ENCODE measurements at regions not wholly inside any gene's neighbourhood (a gene's known extent, or its start where the extent isn't known, plus 50 kb on each side); places are given as distances from the start of the nearest gene placed in this dataset.
"Not testable (repeated sequence)": the region's sequence is repeated elsewhere in the genome, so short reads cannot be mapped to it uniquely, and the experiment has no call there.

- no peak for DNase-seq
These were observed 225.0 kb upstream of the PUDP start for GRCh38 chrX:7372825-7373525.

- DNase-seq: no peak
These were observed 214.2 kb upstream of the PUDP start for GRCh38 chrX:7362111-7362510.

- no peak for DNase-seq
These were observed 204.0 kb upstream of the PUDP start for GRCh38 chrX:7351926-7352325.

- no peak for DNase-seq
These were observed 199.5 kb upstream of the PUDP start for GRCh38 chrX:7347465-7347864.

GRCh38 chrX:7346021-7346420 lies 198.1 kb upstream of the PUDP start:
- no peak for DNase-seq

GRCh38 chrX:7343181-7343580 lies 195.2 kb upstream of the PUDP start:
- no peak for DNase-seq

GRCh38 chrX:7335816-7336362 lies 187.9 kb upstream of the PUDP start:
- not testable (repeated sequence) for DNase-seq

GRCh38 chrX:7334253-7334935 lies 186.4 kb upstream of the PUDP start:
- DNase-seq: no peak

GRCh38 chrX:7330971-7331746 lies 183.2 kb upstream of the PUDP start:
- no peak for DNase-seq

GRCh38 chrX:7330556-7330955 lies 182.6 kb upstream of the PUDP start:
- no peak for DNase-seq

- DNase-seq: no peak
These were observed 170.7 kb upstream of the PUDP start for GRCh38 chrX:7318661-7319060.

- no peak for DNase-seq
These were observed 170.3 kb upstream of the PUDP start for GRCh38 chrX:7318241-7318640.

- no peak for DNase-seq
These were observed 168.9 kb upstream of the PUDP start for GRCh38 chrX:7316887-7317286.

GRCh38 chrX:7316280-7316679 lies 168.3 kb upstream of the PUDP start:
- DNase-seq: no peak

- DNase-seq: no peak
These were observed 166.5 kb upstream of the PUDP start for GRCh38 chrX:7314425-7314824.

GRCh38 chrX:7307720-7308119 lies 159.8 kb upstream of the PUDP start:
- no peak for DNase-seq

GRCh38 chrX:7294483-7294882 lies 146.5 kb upstream of the PUDP start:
- DNase-seq: no peak

- no peak for DNase-seq
These were observed 138.3 kb upstream of the PUDP start for GRCh38 chrX:7286168-7286837.

GRCh38 chrX:7285765-7286164 lies 137.8 kb upstream of the PUDP start:
- DNase-seq: no peak

- no peak for DNase-seq
These were observed 135.8 kb upstream of the PUDP start for GRCh38 chrX:7283741-7284140.

- DNase-seq: no peak
These were observed 132.6 kb upstream of the PUDP start for GRCh38 chrX:7280520-7280919.

GRCh38 chrX:7272346-7272745 lies 124.4 kb upstream of the PUDP start:
- DNase-seq: peak in 1 of 5 experiments; percentile 6

- DNase-seq: no peak
These were observed 123.0 kb upstream of the PUDP start for GRCh38 chrX:7270933-7271332.

All from T-helper 2 cell (primary cell).